ENCODE measurements at regions not wholly inside any gene's neighbourhood (a gene's known extent, or its start where the extent isn't known, plus 50 kb on each side); places are given as distances from the start of the nearest gene placed in this dataset.

- H3K4me3 ChIP-seq (ENCODE audit: low read depth, low read length): no peak overlapping the region
- no peak for DNase-seq (ENCODE audit: low read depth)
- TF ChIP-seq, protein P1, sequence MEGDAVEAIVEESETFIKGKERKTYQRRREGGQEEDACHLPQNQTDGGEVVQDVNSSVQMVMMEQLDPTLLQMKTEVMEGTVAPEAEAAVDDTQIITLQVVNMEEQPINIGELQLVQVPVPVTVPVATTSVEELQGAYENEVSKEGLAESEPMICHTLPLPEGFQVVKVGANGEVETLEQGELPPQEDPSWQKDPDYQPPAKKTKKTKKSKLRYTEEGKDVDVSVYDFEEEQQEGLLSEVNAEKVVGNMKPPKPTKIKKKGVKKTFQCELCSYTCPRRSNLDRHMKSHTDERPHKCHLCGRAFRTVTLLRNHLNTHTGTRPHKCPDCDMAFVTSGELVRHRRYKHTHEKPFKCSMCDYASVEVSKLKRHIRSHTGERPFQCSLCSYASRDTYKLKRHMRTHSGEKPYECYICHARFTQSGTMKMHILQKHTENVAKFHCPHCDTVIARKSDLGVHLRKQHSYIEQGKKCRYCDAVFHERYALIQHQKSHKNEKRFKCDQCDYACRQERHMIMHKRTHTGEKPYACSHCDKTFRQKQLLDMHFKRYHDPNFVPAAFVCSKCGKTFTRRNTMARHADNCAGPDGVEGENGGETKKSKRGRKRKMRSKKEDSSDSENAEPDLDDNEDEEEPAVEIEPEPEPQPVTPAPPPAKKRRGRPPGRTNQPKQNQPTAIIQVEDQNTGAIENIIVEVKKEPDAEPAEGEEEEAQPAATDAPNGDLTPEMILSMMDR (IDR thresholded peaks at IDR 0.05; ENCODE audit: insufficient read depth, low read depth, low read length, missing control alignments): no peak
These were observed 397.1 kb upstream of the BTBD3 start for GRCh38 chr20:11520596-11520995.

GRCh38 chr20:11521476-11522365 lies 396.0 kb upstream of the BTBD3 start:
- TF ChIP-seq, protein P1 (IDR thresholded peaks at IDR 0.05; ENCODE audit: insufficient read depth, low read depth, low read length, missing control alignments): no peak
- no peak for DNase-seq (ENCODE audit: low read depth)
- H3K4me3 ChIP-seq (ENCODE audit: low read depth, low read length): no peak overlapping the region

- TF ChIP-seq, protein P1 (IDR thresholded peaks at IDR 0.05; ENCODE audit: insufficient read depth, low read depth, low read length, missing control alignments): no peak
- DNase-seq (ENCODE audit: low read depth): no peak
- no peak overlapping the region for H3K4me3 ChIP-seq (ENCODE audit: low read depth, low read length)
These were observed 395.3 kb upstream of the BTBD3 start for GRCh38 chr20:11522366-11522741.

GRCh38 chr20:11529047-11529446 lies 388.6 kb upstream of the BTBD3 start:
- TF ChIP-seq, protein P1 (IDR thresholded peaks at IDR 0.05; ENCODE audit: insufficient read depth, low read depth, low read length, missing control alignments): no peak
- H3K4me3 ChIP-seq (ENCODE audit: low read depth, low read length): no peak overlapping the region
- DNase-seq (ENCODE audit: low read depth): no peak

DNA sequence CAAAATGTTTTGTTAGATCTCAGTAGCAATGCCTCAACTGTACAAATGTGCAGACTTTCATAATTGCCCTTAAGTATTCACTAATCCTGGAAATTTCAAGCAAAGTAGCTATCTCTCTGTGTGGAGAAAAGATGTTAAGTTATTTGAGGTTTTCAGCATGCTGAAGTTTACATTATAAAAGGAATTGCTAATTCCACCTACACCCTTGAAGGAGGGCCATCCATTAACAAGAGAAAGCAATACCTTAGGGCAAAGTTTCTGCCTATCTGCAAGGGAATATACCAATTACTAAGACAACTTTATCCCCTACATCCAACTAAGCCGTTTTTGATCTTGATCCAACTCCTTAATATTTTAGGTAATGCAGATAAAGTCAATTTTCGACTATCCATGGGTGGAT lies 380.7 kb upstream of the BTBD3 start:
- DNase-seq (ENCODE audit: low read depth): no peak
- TF ChIP-seq, protein P1 (IDR thresholded peaks at IDR 0.05; ENCODE audit: insufficient read depth, low read depth, low read length, missing control alignments): no peak
- H3K4me3 ChIP-seq (ENCODE audit: low read depth, low read length): no peak overlapping the region

GRCh38 chr20:11539450-11539849 lies 378.2 kb upstream of the BTBD3 start:
- DNase-seq (ENCODE audit: low read depth): no peak
- TF ChIP-seq, protein P1 (IDR thresholded peaks at IDR 0.05; ENCODE audit: insufficient read depth, low read depth, low read length, missing control alignments): no peak
- H3K4me3 ChIP-seq (ENCODE audit: low read depth, low read length): no peak overlapping the region

- H3K4me3 ChIP-seq (ENCODE audit: low read depth, low read length): no peak overlapping the region
- TF ChIP-seq, protein P1 (IDR thresholded peaks at IDR 0.05; ENCODE audit: insufficient read depth, low read depth, low read length, missing control alignments): no peak
- DNase-seq (ENCODE audit: low read depth): no peak
These were observed 377.1 kb upstream of the BTBD3 start for GRCh38 chr20:11540558-11540957.
